CD4-positive, alpha-beta T cell (primary cell): ENCODE measurements at regions not wholly inside any gene's neighbourhood (a gene's known extent, or its start where the extent isn't known, plus 50 kb on each side); places are given as distances from the start of the nearest gene placed in this dataset.

Experiments
- ATAC-seq: fragments of 200-7000 bp; cut with Tn5 transposase; one replicate; pipeline ENCODE4 v1.10.0; 2022; ENCODE audit warnings: mild to moderate bottlenecking; ENCODE audit not compliant: poor library complexity
- CTCF ChIA-PET: fragments of 350-600 bp; sonication (Branson Sonifier 250); formaldehyde crosslinking; loops from one replicate; lab custom pipeline; 2021; ENCODE audit warnings: antibody characterized with exemption, inconsistent platforms; lab: Charles Lee
- POLR2A ChIA-PET: fragments of 350-600 bp; sonication (Branson Sonifier 250); formaldehyde crosslinking; loops from one replicate; lab custom pipeline; 2021; ENCODE audit warnings: antibody characterized with exemption, inconsistent platforms; lab: Charles Lee
- DNase-seq, 14 experiments: peaks; one replicate each; pipeline ENCODE4 v3.0.0-alpha.2; 2013 to 2020; ENCODE audit warnings: mixed read lengths in 2 of 14
- H3K27ac ChIP-seq, 2 donors: one replicate each; pipeline versions ENCODE4 v1.5.1 to v1.7.0; 2013; ENCODE audit warnings: low read length in 2 of 2, low read depth in 1 of 2, mild to moderate bottlenecking in 1 of 2
- H3K27me3 ChIP-seq, 2 experiments: 1 replicate in 1 of 2; 2 replicates in 1 of 2; pipeline versions ENCODE4 v1.6.1 to v1.7.0; 2013; ENCODE audit warnings: low read length in 2 of 2, control low read depth in 1 of 2, mild to moderate bottlenecking in 1 of 2, moderate library complexity in 1 of 2; ENCODE audit not compliant: insufficient read depth in 2 of 2, control insufficient read depth in 1 of 2
- H3K36me3 ChIP-seq: one replicate; pipeline ENCODE4 v1.6.1; 2013; ENCODE audit warnings: low read length, control low read depth; ENCODE audit not compliant: insufficient read depth
- H3K4me1 ChIP-seq: one replicate; pipeline ENCODE4 v1.6.1; 2013; ENCODE audit warnings: low read length, control low read depth; ENCODE audit not compliant: insufficient read depth
- H3K4me3 ChIP-seq: one replicate; pipeline ENCODE4 v1.5.1; 2013; ENCODE audit warnings: mild to moderate bottlenecking, low read length, moderate library complexity
- H3K9me3 ChIP-seq, 2 experiments: 1 replicate in 1 of 2; 2 replicates in 1 of 2; pipeline versions ENCODE4 v1.6.1 to v1.7.0; 2013; ENCODE audit warnings: low read length in 2 of 2, mild to moderate bottlenecking in 2 of 2, control low read depth in 1 of 2, moderate library complexity in 1 of 2; ENCODE audit not compliant: control insufficient read depth in 1 of 2, insufficient read depth in 1 of 2
- H3K27ac Mint-ChIP-seq: one replicate; pipeline ENCODE4 v1.8.0; 2020; ENCODE audit warnings: mixed read lengths
- H3K27me3 Mint-ChIP-seq: one replicate; pipeline ENCODE4 v1.8.0; 2021; ENCODE audit warnings: mixed read lengths
- H3K36me3 Mint-ChIP-seq: one replicate; pipeline ENCODE4 v1.8.0; 2021; ENCODE audit warnings: low read depth, mixed read lengths
- H3K4me1 Mint-ChIP-seq: one replicate; pipeline ENCODE4 v1.8.0; 2021; ENCODE audit warnings: low read depth, mixed read lengths
- H3K4me3 Mint-ChIP-seq: one replicate; pipeline ENCODE4 v1.8.0; 2020; ENCODE audit warnings: mild to moderate bottlenecking, mixed read lengths
- H3K9me3 Mint-ChIP-seq: one replicate; pipeline ENCODE4 v1.8.0; 2020; ENCODE audit warnings: mixed read lengths
- CTCF ChIP-seq: fragments of 200-600 bp; IDR thresholded peaks from one replicate; pipeline ENCODE4 v1.8.0; 2022; ENCODE audit warnings: antibody characterized with exemption, mild to moderate bottlenecking
- intact Hi-C, 2 experiments: fragments of 100-400 bp; cut with DNase I in 1 of 2; cut with micrococcal nuclease in 1 of 2; formaldehyde crosslinking; loops; one replicate each; pipeline versions ENCODE4 v1.15.1 to v1.9.0; 2023 to 2025; cut with DNase I, micrococcal nuclease

GRCh38 chr12:132406493-132407450, 77.4 kb upstream of the GALNT9 start:
- no peak overlapping the region for H3K27ac ChIP-seq
- no peak for TF ChIP-seq CTCF
- no peak overlapping the region for H3K4me3 ChIP-seq
- no peaks in the 10 kb centered on the region for H3K36me3 ChIP-seq
- Mint-ChIP-seq H3K27ac (no peak overlapping the region), H3K9me3 (no peaks in the 10 kb centered on the region), H3K4me3 (no peak overlapping the region), H3K27me3 (peaks cover 13% of the 10 kb centered on the region), H3K36me3 (no peaks in the 10 kb centered on the region), H3K4me1 (no peaks in the 10 kb centered on the region)
- ATAC-seq (no peak), DNase-seq (peak in 1 of 14 experiments; percentile 5)
- CTCF ChIA-PET: no interaction called here
- POLR2A ChIA-PET: no interaction called here
- peaks cover 0 to 15% of the 10 kb centered on the region in 2 experiments for H3K9me3 ChIP-seq
- H3K27me3 ChIP-seq: peaks cover 10 to 18% of the 10 kb centered on the region in 2 experiments
- intact Hi-C loops: no loop called here
- H3K4me1 ChIP-seq: no peaks in the 10 kb centered on the region

- Mint-ChIP-seq H3K9me3 (no peaks in the 10 kb centered on the region), H3K27ac (no peak overlapping the region), H3K36me3 (no peaks in the 10 kb centered on the region), H3K4me3 (no peak overlapping the region), H3K4me1 (no peaks in the 10 kb centered on the region), H3K27me3 (peaks cover 17% of the 10 kb centered on the region)
- no peak overlapping the region for H3K27ac ChIP-seq
- no peaks in the 10 kb centered on the region for H3K36me3 ChIP-seq
- intact Hi-C loops: no loop called here
- POLR2A ChIA-PET: no interaction called here
- ATAC-seq (no peak), DNase-seq (peak in 1 of 14 experiments; percentile 3)
- TF ChIP-seq CTCF: no peak
- peaks cover 0 to 15% of the 10 kb centered on the region in 2 experiments for H3K9me3 ChIP-seq
- no peaks in the 10 kb centered on the region for H3K4me1 ChIP-seq
- no peak overlapping the region for H3K4me3 ChIP-seq
- H3K27me3 ChIP-seq: peaks cover 13 to 21% of the 10 kb centered on the region in 2 experiments
- CTCF ChIA-PET: no interaction called here
Measured at GRCh38 chr12:132405742-132406251, 76.4 kb upstream of the GALNT9 start.

- DNase-seq: no peak
- Mint-ChIP-seq H3K9me3 (no peaks in the 10 kb centered on the region), H3K4me3 (no peak overlapping the region), H3K27me3 (peaks cover 19% of the 10 kb centered on the region), H3K27ac (no peak overlapping the region), H3K4me1 (no peaks in the 10 kb centered on the region), H3K36me3 (no peaks in the 10 kb centered on the region)
- no peak overlapping the region for H3K27ac ChIP-seq
- ChIA-PET CTCF (no interaction called here), POLR2A (no interaction called here)
- no peak for ATAC-seq
- no peaks in the 10 kb centered on the region for H3K4me1 ChIP-seq
- no peak overlapping the region for H3K4me3 ChIP-seq
- intact Hi-C loops: no loop called here
- peaks cover 0 to 15% of the 10 kb centered on the region in 2 experiments for H3K9me3 ChIP-seq
- peaks cover 15 to 23% of the 10 kb centered on the region in 2 experiments for H3K27me3 ChIP-seq
- no peaks in the 10 kb centered on the region for H3K36me3 ChIP-seq
- TF ChIP-seq CTCF: no peak
Measured at GRCh38 chr12:132404951-132405741, 75.8 kb upstream of the GALNT9 start.
